BLaER1 treated with 17β-estradiol and CSF1 and Interleukin-3, amounts not matched to agents 10 nM and 100 nM (cell line): ENCODE measurements at regions not wholly inside any gene's neighbourhood (a gene's known extent, or its start where the extent isn't known, plus 50 kb on each side); places are given as distances from the start of the nearest gene placed in this dataset.
A peak's percentile ranks its signal among the peaks of the same experiment; 100 is the strongest.

Source experiments
- H3K27ac ChIP-seq, 11 experiments: shearing (Covaris generic); formaldehyde crosslinking; 2 replicates each; pipeline ENCODE4 v1.8.1; 2022
- H3K27me3 ChIP-seq, 11 experiments: shearing (Covaris generic); formaldehyde crosslinking; 2 replicates each; pipeline ENCODE4 v1.8.1; 2022
- H3K36me3 ChIP-seq, 11 experiments: shearing (Covaris generic); formaldehyde crosslinking; 2 replicates each; pipeline ENCODE4 v1.8.1; 2022
- H3K4me1 ChIP-seq, 10 experiments: shearing (Covaris generic); formaldehyde crosslinking; 2 replicates each; pipeline ENCODE4 v1.8.1; 2022
- H3K4me2 ChIP-seq, 11 experiments: shearing (Covaris generic); formaldehyde crosslinking; 2 replicates each; pipeline ENCODE4 v1.8.1; 2022
- H3K4me3 ChIP-seq, 10 experiments: shearing (Covaris generic); formaldehyde crosslinking; 2 replicates each; pipeline ENCODE4 v1.8.1; 2022
- H3K9ac ChIP-seq, 11 experiments: shearing (Covaris generic); formaldehyde crosslinking; 2 replicates each; pipeline ENCODE4 v1.8.1; 2022
- H3K9me3 ChIP-seq, 11 experiments: shearing (Covaris generic); formaldehyde crosslinking; replicated peaks in 1 of 11; 2 replicates each; pipeline ENCODE4 v1.8.1; 2022
- H4K20me1 ChIP-seq, 11 experiments: shearing (Covaris generic); formaldehyde crosslinking; 2 replicates each; pipeline ENCODE4 v1.8.1; 2022
- Cebpa-rat ChIP-seq, 11 experiments: shearing (Covaris generic); IDR thresholded peaks; 2 replicates each; pipeline ENCODE4 v1.8.1; 2022

- Histone ChIP-seq H3K27ac (no peak overlapping the region), H3K4me1 (peaks cover 4 to 24% (median 13%) of the 10 kb centered on the region in 10 experiments; a peak in 15 of 20 replicates), H3K4me2 (peak overlapping the region in 6 of 11 experiments; percentile 21 to 56 (median 34); a peak in 11 of 22 replicates), H3K9ac (no peak overlapping the region), H4K20me1 (no peaks in the 10 kb centered on the region), H3K36me3 (no peaks in the 10 kb centered on the region), H3K4me3 (no peak overlapping the region), H3K27me3 (no peaks in the 10 kb centered on the region), H3K9me3 (no peaks in the 10 kb centered on the region; a peak in 1 of 22 replicates)
- no peak for TF ChIP-seq Cebpa-rat (IDR thresholded peaks at IDR 0.05)
These were observed 330.1 kb downstream of the ARPP21 start for GRCh38 chr3:35969406-35969805.

- no peak for TF ChIP-seq Cebpa-rat (IDR thresholded peaks at IDR 0.05)
These were observed 331.5 kb downstream of the ARPP21 start for GRCh38 chr3:35970793-35971192.

GRCh38 chr3:35971686-35972085, 332.4 kb downstream of the ARPP21 start:
- no peaks in the 10 kb centered on the region for H3K36me3 ChIP-seq
- no peak overlapping the region for H3K27ac ChIP-seq
- no peak overlapping the region for H3K4me3 ChIP-seq
- no peaks in the 10 kb centered on the region for H4K20me1 ChIP-seq
- no peak for TF ChIP-seq Cebpa-rat (IDR thresholded peaks at IDR 0.05)
- no peaks in the 10 kb centered on the region for H3K27me3 ChIP-seq
- H3K9ac ChIP-seq, result no peak overlapping the region
- H3K4me2 ChIP-seq, result no peak overlapping the region
- H3K4me1 ChIP-seq, result peaks cover 3 to 24% (median 10%) of the 10 kb centered on the region in 10 experiments; a peak in 15 of 20 replicates
- no peaks in the 10 kb centered on the region; a peak in 1 of 22 replicates for H3K9me3 ChIP-seq

More at GRCh38 chr3:35970793-35971192, 331.5 kb downstream of the ARPP21 start:
- H3K9ac ChIP-seq, result no peak overlapping the region
- no peak overlapping the region for H3K4me3 ChIP-seq
- no peak overlapping the region for H3K4me2 ChIP-seq
- peaks cover 4 to 24% (median 13%) of the 10 kb centered on the region in 10 experiments; a peak in 15 of 20 replicates for H3K4me1 ChIP-seq
- no peaks in the 10 kb centered on the region for H3K27me3 ChIP-seq
- no peak overlapping the region for H3K27ac ChIP-seq
- H3K9me3 ChIP-seq, result no peaks in the 10 kb centered on the region; a peak in 1 of 22 replicates
- H3K36me3 ChIP-seq, result no peaks in the 10 kb centered on the region
- no peaks in the 10 kb centered on the region for H4K20me1 ChIP-seq

GRCh38 chr3:35974872-35975271, 335.5 kb downstream of the ARPP21 start:
- Histone ChIP-seq H3K27ac (no peak overlapping the region), H3K4me1 (peaks cover 0 to 5% (median 0%) of the 10 kb centered on the region in 10 experiments; a peak in 3 of 20 replicates), H3K27me3 (no peaks in the 10 kb centered on the region), H3K9ac (no peak overlapping the region), H3K4me3 (no peak overlapping the region), H3K4me2 (no peak overlapping the region), H3K36me3 (no peaks in the 10 kb centered on the region), H3K9me3 (no peaks in the 10 kb centered on the region; a peak in 1 of 22 replicates), H4K20me1 (no peaks in the 10 kb centered on the region)
- TF ChIP-seq Cebpa-rat (IDR thresholded peaks at IDR 0.05), result no peak

- H3K9ac ChIP-seq, result no peak overlapping the region
- H3K4me3 ChIP-seq, result no peak overlapping the region
- no peaks in the 10 kb centered on the region for H3K27me3 ChIP-seq
- no peak overlapping the region for H3K27ac ChIP-seq
- no peaks in the 10 kb centered on the region for H3K4me1 ChIP-seq
- no peak for TF ChIP-seq Cebpa-rat (IDR thresholded peaks at IDR 0.05)
- H4K20me1 ChIP-seq, result no peaks in the 10 kb centered on the region
- H3K9me3 ChIP-seq, result no peaks in the 10 kb centered on the region
- no peak overlapping the region for H3K4me2 ChIP-seq
- no peaks in the 10 kb centered on the region for H3K36me3 ChIP-seq
These were observed 346.8 kb downstream of the ARPP21 start for GRCh38 chr3:35986161-35986560.

- Histone ChIP-seq H3K4me3 (no peak overlapping the region), H3K9ac (no peak overlapping the region), H3K9me3 (no peaks in the 10 kb centered on the region), H4K20me1 (no peaks in the 10 kb centered on the region), H3K4me1 (no peaks in the 10 kb centered on the region), H3K27me3 (no peaks in the 10 kb centered on the region), H3K36me3 (no peaks in the 10 kb centered on the region), H3K27ac (no peak overlapping the region), H3K4me2 (no peak overlapping the region)
- no peak for TF ChIP-seq Cebpa-rat (IDR thresholded peaks at IDR 0.05)
These were observed 348.1 kb downstream of the ARPP21 start for GRCh38 chr3:35987386-35987785.

- no peaks in the 10 kb centered on the region for H3K4me1 ChIP-seq
- no peak overlapping the region for H3K9ac ChIP-seq
- H3K27me3 ChIP-seq, result no peaks in the 10 kb centered on the region
- no peak overlapping the region for H3K4me3 ChIP-seq
- no peak overlapping the region for H3K4me2 ChIP-seq
- no peak for TF ChIP-seq Cebpa-rat (IDR thresholded peaks at IDR 0.05)
- no peaks in the 10 kb centered on the region for H4K20me1 ChIP-seq
- no peak overlapping the region for H3K27ac ChIP-seq
- H3K9me3 ChIP-seq, result peaks cover 0 to 10% (median 6%) of the 10 kb centered on the region in 11 experiments; a peak in 8 of 22 replicates
- H3K36me3 ChIP-seq, result no peaks in the 10 kb centered on the region
These were observed 352.7 kb downstream of the ARPP21 start for GRCh38 chr3:35992041-35992440.

- no peak overlapping the region for H3K27ac ChIP-seq
- H3K27me3 ChIP-seq, result no peaks in the 10 kb centered on the region
- H3K4me3 ChIP-seq, result no peak overlapping the region
- H3K9me3 ChIP-seq, result peaks cover 7 to 14% (median 13%) of the 10 kb centered on the region in 11 experiments; a peak in 20 of 22 replicates
- no peaks in the 10 kb centered on the region for H3K36me3 ChIP-seq
- H4K20me1 ChIP-seq, result no peaks in the 10 kb centered on the region
- TF ChIP-seq Cebpa-rat (IDR thresholded peaks at IDR 0.05), result no peak
- H3K9ac ChIP-seq, result no peak overlapping the region
- H3K4me1 ChIP-seq, result peaks cover 0 to 17% (median 7%) of the 10 kb centered on the region in 10 experiments; a peak in 8 of 20 replicates
- peak overlapping the region in 1 of 11 experiments; percentile 8; a peak in 1 of 22 replicates for H3K4me2 ChIP-seq
These were observed 368.5 kb upstream of the STAC start for GRCh38 chr3:36011791-36012190.

GRCh38 chr3:36013425-36013824, 366.9 kb upstream of the STAC start:
- TF ChIP-seq Cebpa-rat (IDR thresholded peaks at IDR 0.05), result no peak
- H3K9me3 ChIP-seq, result peaks cover 1 to 5% (median 4%) of the 10 kb centered on the region in 11 experiments; a peak in 20 of 22 replicates
- no peak overlapping the region for H3K4me2 ChIP-seq
- H3K9ac ChIP-seq, result no peak overlapping the region
- no peak overlapping the region for H3K4me3 ChIP-seq
- H3K4me1 ChIP-seq, result peaks cover 0 to 17% (median 7%) of the 10 kb centered on the region in 10 experiments; a peak in 8 of 20 replicates
- no peak overlapping the region for H3K27ac ChIP-seq
- no peaks in the 10 kb centered on the region for H3K27me3 ChIP-seq
- H4K20me1 ChIP-seq, result no peaks in the 10 kb centered on the region
- H3K36me3 ChIP-seq, result no peaks in the 10 kb centered on the region

GRCh38 chr3:36025232-36025631, 355.1 kb upstream of the STAC start:
- no peak for TF ChIP-seq Cebpa-rat (IDR thresholded peaks at IDR 0.05)
- no peak overlapping the region for H3K9ac ChIP-seq
- no peak overlapping the region for H3K4me2 ChIP-seq
- H3K27me3 ChIP-seq, result no peaks in the 10 kb centered on the region
- no peaks in the 10 kb centered on the region for H3K36me3 ChIP-seq
- H3K4me1 ChIP-seq, result no peaks in the 10 kb centered on the region
- H3K27ac ChIP-seq, result no peak overlapping the region
- H3K9me3 ChIP-seq, result no peaks in the 10 kb centered on the region
- H3K4me3 ChIP-seq, result no peak overlapping the region
- H4K20me1 ChIP-seq, result no peaks in the 10 kb centered on the region
